ENCODE measurements at regions not wholly inside any gene's neighbourhood (a gene's known extent, or its start where the extent isn't known, plus 50 kb on each side); places are given as distances from the start of the nearest gene placed in this dataset.

DNA sequence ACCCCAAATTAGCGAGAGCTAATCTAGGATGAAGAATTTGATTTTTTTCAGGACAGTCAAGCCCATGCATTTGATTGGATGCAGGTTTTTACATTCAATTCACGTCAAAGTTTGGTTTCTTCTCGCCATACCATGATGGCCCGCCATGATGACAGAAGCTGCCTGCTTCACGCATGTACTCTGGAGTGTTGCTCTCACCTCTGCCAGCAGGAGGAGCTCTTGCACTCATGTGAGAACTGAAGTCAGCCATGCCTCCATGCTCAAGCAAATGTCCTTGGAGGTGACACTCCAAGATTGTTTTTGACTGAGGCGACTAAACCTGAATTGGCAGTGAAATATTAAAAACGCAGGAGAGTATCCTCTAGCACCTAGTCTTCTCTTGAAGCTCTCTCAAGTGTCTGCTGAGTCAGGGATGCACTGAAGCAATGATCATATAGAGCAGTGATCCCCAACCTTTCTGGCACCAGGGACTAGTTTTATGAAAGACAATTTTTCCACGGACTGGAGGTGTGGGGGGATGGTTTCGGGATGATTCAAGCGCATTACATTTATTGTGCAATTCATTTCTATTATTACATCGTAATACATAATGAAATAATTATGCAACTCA lies 120.9 kb downstream of the SAMMSON start:
- TF ChIP-seq, protein P1, sequence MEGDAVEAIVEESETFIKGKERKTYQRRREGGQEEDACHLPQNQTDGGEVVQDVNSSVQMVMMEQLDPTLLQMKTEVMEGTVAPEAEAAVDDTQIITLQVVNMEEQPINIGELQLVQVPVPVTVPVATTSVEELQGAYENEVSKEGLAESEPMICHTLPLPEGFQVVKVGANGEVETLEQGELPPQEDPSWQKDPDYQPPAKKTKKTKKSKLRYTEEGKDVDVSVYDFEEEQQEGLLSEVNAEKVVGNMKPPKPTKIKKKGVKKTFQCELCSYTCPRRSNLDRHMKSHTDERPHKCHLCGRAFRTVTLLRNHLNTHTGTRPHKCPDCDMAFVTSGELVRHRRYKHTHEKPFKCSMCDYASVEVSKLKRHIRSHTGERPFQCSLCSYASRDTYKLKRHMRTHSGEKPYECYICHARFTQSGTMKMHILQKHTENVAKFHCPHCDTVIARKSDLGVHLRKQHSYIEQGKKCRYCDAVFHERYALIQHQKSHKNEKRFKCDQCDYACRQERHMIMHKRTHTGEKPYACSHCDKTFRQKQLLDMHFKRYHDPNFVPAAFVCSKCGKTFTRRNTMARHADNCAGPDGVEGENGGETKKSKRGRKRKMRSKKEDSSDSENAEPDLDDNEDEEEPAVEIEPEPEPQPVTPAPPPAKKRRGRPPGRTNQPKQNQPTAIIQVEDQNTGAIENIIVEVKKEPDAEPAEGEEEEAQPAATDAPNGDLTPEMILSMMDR (IDR thresholded peaks at IDR 0.05 in 4 of 5, conservative IDR thresholded peaks at IDR 0.05 in 1 of 5) = peak in 1 of 5 experiments; percentile 21
- no peak for TF ChIP-seq POLR2A (IDR thresholded peaks at IDR 0.05)
